GM12878 (cell line): ENCODE measurements at regions not wholly inside any gene's neighbourhood (a gene's known extent, or its start where the extent isn't known, plus 50 kb on each side); places are given as distances from the start of the nearest gene placed in this dataset.

Source experiments
- ATF7 ChIP-seq: fragments of 450-650 bp; IDR thresholded peaks from 2 replicates; pipeline ENCODE4 v1.6.1; 2016; ENCODE audit warnings: low read depth, mild to moderate bottlenecking
- CTCF ChIP-seq, 3 experiments: IDR thresholded peaks in 2 of 3; conservative IDR thresholded peaks in 1 of 3; 2 replicates each; pipeline ENCODE4 v1.5.1; 2011; ENCODE audit warnings: low read depth in 3 of 3, low read length in 3 of 3, mild to moderate bottlenecking in 3 of 3, control low read depth in 2 of 3, moderate library complexity in 2 of 3, inconsistent platforms in 1 of 3, mixed read lengths in 1 of 3; ENCODE audit not compliant: control insufficient read depth in 2 of 3, insufficient read depth in 1 of 3; ENCODE audit errors: extremely low read depth in 1 of 3
- ESRRA ChIP-seq: IDR thresholded peaks from 2 replicates; pipeline ENCODE4 v1.6.1; 2012; ENCODE audit warnings: mild to moderate bottlenecking, low read length, improper control_type of control experiment
- HCFC1 ChIP-seq: fragments of 150-350 bp; IDR thresholded peaks from 2 replicates; pipeline ENCODE4 v1.6.1; 2014; ENCODE audit warnings: low read length
- MAX ChIP-seq: IDR thresholded peaks from 2 replicates; pipeline ENCODE4 v1.6.1; 2012; ENCODE audit warnings: low read depth, low read length, improper control_type of control experiment
- POLR2A ChIP-seq: IDR thresholded peaks from 2 replicates; pipeline ENCODE4 v1.6.1; 2011; ENCODE audit warnings: low read depth, mild to moderate bottlenecking, low read length
- RAD21 ChIP-seq: IDR thresholded peaks from 2 replicates; pipeline ENCODE4 v1.6.1; 2011; ENCODE audit warnings: mild to moderate bottlenecking, low read depth, low read length, moderate library complexity; ENCODE audit not compliant: insufficient read depth
- SUZ12 ChIP-seq: fragments of 200-600 bp; sonication (generic); IDR thresholded peaks from one replicate; pipeline ENCODE4 v1.6.1; 2018; ENCODE audit warnings: antibody characterized with exemption, mild to moderate bottlenecking; ENCODE audit not compliant: unreplicated experiment

- TF ChIP-seq RAD21: no peak
- TF ChIP-seq CTCF (IDR thresholded peaks at IDR 0.05 in 2 of 3, conservative IDR thresholded peaks at IDR 0.05 in 1 of 3; ENCODE audit: control insufficient read depth in 2 of 3, extremely low read depth in 1 of 3, insufficient read depth in 1 of 3, low read depth in 3 of 3, low read length in 3 of 3): no peak
- no peak for TF ChIP-seq SUZ12
- no peak for TF ChIP-seq ATF7
- TF ChIP-seq ESRRA: no peak
- no peak for TF ChIP-seq HCFC1
- TF ChIP-seq MAX: no peak
- TF ChIP-seq POLR2A: no peak
Measured at GRCh38 chr12:58801986-58802385, 118.3 kb downstream of the LRIG3 start.
